Neural progenitor cell (in vitro differentiated cells): ENCODE measurements at regions not wholly inside any gene's neighbourhood (a gene's known extent, or its start where the extent isn't known, plus 50 kb on each side); places are given as distances from the start of the nearest gene placed in this dataset.

Experiments used
- CTCF ChIP-seq: fragments of 200-600 bp; sonication (generic); IDR thresholded peaks from 2 replicates; pipeline ENCODE4 v1.5.1; 2017; ENCODE audit warnings: antibody characterized with exemption, mild to moderate bottlenecking
- EZH2 ChIP-seq: fragments of 200-600 bp; sonication (generic); IDR thresholded peaks from 2 replicates; pipeline ENCODE4 v1.6.1; 2017; ENCODE audit warnings: antibody characterized with exemption, mild to moderate bottlenecking, moderate library complexity

GRCh38 chr20:17809362-17810061 is 109.7 kb downstream of the BANF2 start:
- TF ChIP-seq CTCF (no peak), EZH2 (no peak)
